Motor neuron (in vitro differentiated cells): ENCODE measurements at regions not wholly inside any gene's neighbourhood (a gene's known extent, or its start where the extent isn't known, plus 50 kb on each side); places are given as distances from the start of the nearest gene placed in this dataset.
A peak's percentile ranks its signal among the peaks of the same experiment; 100 is the strongest.
"Not testable (repeated sequence)": the region's sequence is repeated elsewhere in the genome, so short reads cannot be mapped to it uniquely, and the experiment has no call there.

Experiments used
- ATAC-seq, 8 experiments: fragments of 200-7000 bp; cut with Tn5 transposase; replicated peaks in 6 of 8; 2 replicates each; pipeline ENCODE4 v1.8.0; 2021; ENCODE audit warnings: mild to moderate bottlenecking in 8 of 8, moderate library complexity in 8 of 8
- H3K27ac ChIP-seq, 2 donors: fragments of 250-450 bp; sonication (Bioruptor Pico); 2 replicates each; pipeline ENCODE4 v1.9.0; 2021; ENCODE audit warnings: antibody characterized with exemption in 2 of 2, mild to moderate bottlenecking in 2 of 2, moderate library complexity in 1 of 2
- H3K4me1 ChIP-seq, 2 donors: fragments of 250-450 bp; sonication (Bioruptor Pico); replicated peaks in 1 of 2; 2 replicates each; pipeline ENCODE4 v1.6.1; 2021; ENCODE audit warnings: antibody characterized with exemption in 2 of 2, mild to moderate bottlenecking in 2 of 2, moderate library complexity in 1 of 2
- H3K4me3 ChIP-seq, 5 donors: fragments of 250-450 bp; sonication (Bioruptor Pico); 2 replicates each; pipeline ENCODE4 v1.9.0; 2021; ENCODE audit warnings: antibody characterized with exemption in 5 of 5, mild to moderate bottlenecking in 5 of 5, moderate library complexity in 4 of 5
- WGBS, 10 experiments: fragments of 450-650 bp; shearing (Covaris generic); methylation state at CpG; one replicate each; pipeline ENCODE4 v1.0.0; 2022; 5-methylcytosine and 5-hydroxymethylcytosine counted together
- in situ Hi-C, 9 experiments: fragments of 400-800 bp; cut with MboI; loops; one replicate each; pipeline ENCODE4 v1.15.0; 2021; ENCODE audit warnings: low sequenced_read_pairs in 9 of 9, low pct_unique_long_range_greater_than_20kb in 2 of 9; ENCODE audit not compliant: unreplicated experiment in 9 of 9

DNA sequence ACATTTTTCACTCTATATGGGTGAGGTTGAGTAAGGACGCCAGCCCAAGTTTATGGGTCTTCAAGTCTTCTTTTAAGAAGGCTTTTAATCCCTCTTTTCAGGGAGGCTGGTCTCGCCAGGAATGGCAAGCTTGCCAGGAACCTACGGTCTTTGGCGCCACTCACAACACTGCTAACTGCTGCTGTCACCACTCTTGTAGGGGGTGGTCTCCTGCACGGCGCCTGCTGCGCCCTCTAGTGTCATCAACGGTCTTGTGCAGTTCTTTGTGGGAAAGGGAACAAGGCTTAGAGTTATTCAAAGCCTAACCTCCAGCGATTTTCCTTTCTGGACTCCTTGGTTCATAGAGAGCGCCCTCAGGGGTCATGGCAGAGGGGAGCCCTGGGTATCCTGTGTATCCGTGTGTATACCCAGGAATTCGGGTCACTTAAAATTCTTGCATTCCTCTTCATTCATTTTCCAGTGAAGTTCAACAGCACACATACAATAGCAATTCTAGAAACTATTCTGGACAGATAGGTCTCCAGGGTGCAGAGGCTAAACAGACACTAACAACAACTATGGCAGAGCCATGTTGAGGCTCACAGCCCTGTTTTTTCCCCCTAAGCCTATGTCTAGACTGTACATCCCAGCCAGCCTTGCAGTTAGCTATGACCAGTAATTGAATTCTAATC is 392.8 kb upstream of the CAMK1G start:
- Histone ChIP-seq H3K4me1 (peaks cover 0 to 5% of the 10 kb centered on the region in 2 donors), H3K4me3 (no peak overlapping the region), H3K27ac (no peak overlapping the region)
- 0 to 40% (median 7%) methylated on average over 2 to 12 of the region's 12 CpGs; no CpG with 5 or more reads in 1 of the 10 experiments for WGBS, 10 experiments
- peak; percentile 79 to 100 (median 99) for ATAC-seq
- in situ Hi-C loops: loop anchor here in 3 of 9 experiments (10.0 to 25.0 kb wide), 3 partner anchors 116 to 953 kb away; partner anchors contain the start of gene PLXNA2 (in 1 of the 3)

DNA sequence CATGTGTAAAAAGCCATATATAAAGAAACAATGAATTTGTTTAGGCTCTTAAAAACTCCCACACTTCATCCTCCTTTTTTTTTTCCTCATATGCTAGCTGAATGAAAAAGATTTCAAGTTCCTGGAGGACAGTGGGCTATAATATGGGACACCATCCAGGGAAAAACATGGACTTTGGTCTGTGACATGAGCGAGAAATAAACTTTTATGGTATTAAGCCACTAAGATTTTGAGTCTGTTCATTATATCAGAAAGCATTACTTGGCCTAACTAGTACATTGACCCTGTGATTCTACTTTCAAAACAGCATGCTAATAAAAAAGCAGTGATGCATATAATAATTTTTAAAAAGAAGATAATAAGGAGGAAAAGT is 392.3 kb upstream of the CAMK1G start:
- ATAC-seq: no peak
- in situ Hi-C loops: loop anchor here in 3 of 9 experiments (10.0 to 25.0 kb wide), 3 partner anchors 116 to 954 kb away; partner anchors contain the start of gene PLXNA2 (in 1 of the 3)
- H3K27ac ChIP-seq: no peak overlapping the region
- 25 to 100% (median 88%) methylated on average over 1 of the region's 1 CpG; no CpG with 5 or more reads in 2 of the 10 experiments for WGBS, 10 experiments
- H3K4me1 ChIP-seq: peaks cover 0 to 5% of the 10 kb centered on the region in 2 donors
- no peak overlapping the region for H3K4me3 ChIP-seq

DNA sequence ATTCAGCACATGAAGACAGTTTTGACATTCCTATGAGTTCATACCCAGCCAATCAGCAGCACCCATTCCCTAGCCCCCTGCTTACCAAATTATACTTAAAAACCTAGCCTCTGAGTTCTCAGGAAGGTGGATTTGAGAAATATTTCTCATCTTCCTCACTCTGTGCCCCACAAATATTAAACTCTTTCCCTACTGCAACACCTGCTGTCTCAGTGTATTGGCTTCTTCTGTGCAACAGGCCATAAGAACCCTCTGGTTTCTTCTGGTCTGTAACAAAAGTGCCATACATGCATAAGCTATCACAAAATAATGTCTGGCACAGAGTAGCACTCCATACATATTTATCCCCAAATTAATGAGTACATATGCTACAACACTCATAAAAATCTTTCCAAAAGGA is 387.4 kb upstream of the CAMK1G start:
- in situ Hi-C loops: loop anchor here in 3 of 9 experiments (10.0 to 25.0 kb wide), 3 partner anchors 121 to 959 kb away; partner anchors contain the start of gene PLXNA2 (in 1 of the 3)
- ATAC-seq: no peak
- no peak overlapping the region for H3K27ac ChIP-seq
- H3K4me3 ChIP-seq: no peak overlapping the region
- peaks cover 17 to 20% of the 10 kb centered on the region in 2 donors for H3K4me1 ChIP-seq

DNA sequence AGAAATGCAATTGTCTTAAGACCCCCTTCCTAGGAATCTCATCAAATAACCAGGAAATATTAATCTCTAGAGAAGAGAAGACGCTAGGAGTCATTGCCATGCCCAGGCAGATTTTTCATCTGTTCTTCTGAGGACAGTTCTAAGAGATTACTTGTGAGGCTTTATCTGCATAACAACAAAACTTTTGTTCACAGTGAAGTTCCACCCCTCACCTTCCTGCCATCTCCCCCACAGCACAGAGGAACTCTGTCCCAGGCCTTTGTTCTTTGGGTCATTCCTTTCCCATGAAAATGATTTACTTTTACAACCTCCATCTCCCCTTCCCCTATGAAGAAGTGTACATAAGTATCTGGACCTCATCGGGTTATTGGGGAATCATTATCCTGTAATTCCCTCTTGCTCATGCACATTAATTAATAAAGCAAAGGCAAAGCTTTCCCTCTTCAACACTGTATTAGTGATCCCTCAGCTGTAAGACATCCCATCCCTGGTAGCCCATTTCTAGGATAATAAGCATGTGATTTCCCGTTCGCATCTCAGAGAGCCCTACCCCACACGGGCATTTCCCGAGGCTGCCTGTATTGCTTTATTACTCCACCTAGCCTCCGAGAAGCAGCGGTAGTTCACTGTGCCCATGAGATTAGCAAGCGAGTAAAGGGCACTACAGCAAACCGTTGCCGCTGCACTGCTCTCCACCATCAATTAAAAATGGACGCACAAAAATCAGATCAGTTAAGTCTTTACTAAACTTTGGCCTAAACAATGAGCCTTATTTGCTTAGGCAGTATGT is 384.4 kb upstream of the CAMK1G start:
- H3K27ac ChIP-seq: peak overlapping the region in 1 of 2 donors; percentile 0
- H3K4me3 ChIP-seq: peak overlapping the region in 2 of 5 donors; percentile 1 to 10
- in situ Hi-C loops: loop anchor here in 3 of 9 experiments (10.0 to 25.0 kb wide), 3 partner anchors 124 to 962 kb away; partner anchors contain the start of gene PLXNA2 (in 1 of the 3)
- ATAC-seq: peak in 6 of 8 experiments; percentile 37 to 75 (median 72)
- 8 to 65% (median 35%) methylated on average over 2 to 12 of the region's 12 CpGs for WGBS, 10 experiments
- peaks cover 22 to 37% of the 10 kb centered on the region in 2 donors for H3K4me1 ChIP-seq

DNA sequence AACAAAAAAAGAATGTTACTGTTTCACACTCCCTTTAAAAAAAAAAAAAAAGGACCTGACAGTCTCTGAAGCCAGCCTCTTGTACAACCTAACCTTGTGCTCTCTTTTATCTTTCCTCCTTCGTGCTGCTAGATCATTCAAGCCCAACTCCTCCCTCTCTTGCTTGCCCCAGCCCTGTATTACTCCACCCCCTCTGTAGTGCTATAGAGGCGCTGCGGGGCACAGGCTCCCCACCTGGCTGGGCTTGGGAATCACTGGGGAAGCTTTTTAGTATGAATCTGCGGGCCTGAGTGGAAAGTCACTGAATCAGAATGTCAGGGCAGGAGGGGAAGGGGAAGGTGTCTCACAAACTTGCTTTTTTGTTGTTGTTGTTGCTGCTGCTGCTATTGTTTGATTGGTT is 383.7 kb upstream of the CAMK1G start:
- peak; percentile 30 to 92 (median 84) for ATAC-seq
- Histone ChIP-seq H3K4me3 (peak overlapping the region in 1 of 5 donors; percentile 10), H3K4me1 (peaks cover 22 to 40% of the 10 kb centered on the region in 2 donors), H3K27ac (peak overlapping the region in 1 of 2 donors; percentile 0)
- in situ Hi-C loops: loop anchor here in 5 of 9 experiments (10.0 to 25.0 kb wide), 5 partner anchors 125 to 963 kb away; partner anchors contain the start of gene PLXNA2 (in 3 of the 5)
- WGBS, 10 experiments: 0 to 30% (median 0%) methylated on average over 1 to 4 of the region's 4 CpGs; no CpG with 5 or more reads in 1 of the 10 experiments

DNA sequence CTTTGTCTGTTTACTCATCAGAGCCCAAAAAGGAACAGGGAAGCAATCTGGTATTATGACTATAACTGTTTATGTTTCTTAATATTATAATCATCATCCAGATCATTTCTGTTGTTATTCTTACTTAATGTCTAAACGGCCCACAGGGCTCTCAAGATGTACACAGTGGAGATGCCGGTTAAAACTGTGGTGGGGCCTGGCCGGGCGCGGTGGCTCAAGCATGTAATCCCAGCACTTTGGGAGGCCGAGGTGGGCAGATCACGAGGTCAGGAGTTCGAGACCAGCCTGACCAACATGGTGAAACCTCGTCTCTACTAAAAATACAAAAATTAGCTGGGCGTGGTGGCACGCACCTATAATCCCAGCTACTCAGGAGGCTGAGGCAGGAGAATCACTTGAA is 381.2 kb upstream of the CAMK1G start:
- 88 to 94% (median 94%) methylated on average over 5 to 8 of the region's 11 CpGs; no CpG with 5 or more reads in 7 of the 10 experiments for WGBS, 10 experiments
- not testable (repeated sequence) for H3K4me3 ChIP-seq, H3K27ac ChIP-seq, ATAC-seq
- in situ Hi-C loops: loop anchor here in 3 of 9 experiments (25.0 kb wide), 3 partner anchors 360 to 965 kb away; partner anchors contain the start of gene PLXNA2 (in 2 of the 3)
- peaks cover 27 to 47% of the 10 kb centered on the region in 2 donors for H3K4me1 ChIP-seq

DNA sequence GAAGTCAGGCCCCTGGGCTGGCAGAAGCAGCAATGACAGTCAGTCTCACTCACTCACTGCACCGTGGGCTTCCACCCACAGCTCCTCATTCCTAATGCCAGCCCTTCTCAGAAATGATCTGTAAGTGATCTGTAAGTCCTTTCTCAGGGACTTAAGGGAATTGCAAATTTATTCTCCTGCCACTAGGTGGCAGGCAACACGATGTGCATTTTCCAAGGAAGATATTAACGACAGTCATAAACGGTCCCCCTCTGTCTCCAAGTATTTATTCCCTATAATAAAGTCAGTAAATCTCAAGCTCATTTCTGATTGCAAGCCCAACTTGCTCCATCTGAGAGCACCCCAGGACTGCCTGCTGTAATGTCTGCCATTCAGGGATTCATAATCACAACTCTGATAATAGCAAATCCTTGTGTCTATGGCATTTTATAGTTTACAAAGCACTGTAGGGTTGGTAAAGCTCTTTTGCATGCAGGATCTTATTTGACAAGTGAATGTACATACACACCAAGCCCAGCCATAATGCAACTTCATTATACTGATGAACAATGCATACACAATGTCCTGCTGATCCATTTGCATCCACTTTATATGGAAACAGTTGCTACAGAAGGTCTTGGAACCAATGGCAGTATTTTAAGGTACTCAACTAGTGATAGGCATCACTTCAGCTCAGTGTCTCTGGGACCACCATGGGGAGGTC is 380.5 kb upstream of the CAMK1G start:
- Histone ChIP-seq H3K4me3 (no peak overlapping the region), H3K4me1 (peaks cover 29 to 51% of the 10 kb centered on the region in 2 donors), H3K27ac (no peak overlapping the region)
- in situ Hi-C loops: loop anchor here in 3 of 9 experiments (25.0 kb wide), 3 partner anchors 359 to 966 kb away; partner anchors contain the start of gene PLXNA2 (in 2 of the 3)
- 0 to 13% (median 4%) methylated on average over 2 to 4 of the region's 4 CpGs; no CpG with 5 or more reads in 1 of the 10 experiments for WGBS, 10 experiments
- peak in 6 of 8 experiments; percentile 17 to 56 (median 26) for ATAC-seq

DNA sequence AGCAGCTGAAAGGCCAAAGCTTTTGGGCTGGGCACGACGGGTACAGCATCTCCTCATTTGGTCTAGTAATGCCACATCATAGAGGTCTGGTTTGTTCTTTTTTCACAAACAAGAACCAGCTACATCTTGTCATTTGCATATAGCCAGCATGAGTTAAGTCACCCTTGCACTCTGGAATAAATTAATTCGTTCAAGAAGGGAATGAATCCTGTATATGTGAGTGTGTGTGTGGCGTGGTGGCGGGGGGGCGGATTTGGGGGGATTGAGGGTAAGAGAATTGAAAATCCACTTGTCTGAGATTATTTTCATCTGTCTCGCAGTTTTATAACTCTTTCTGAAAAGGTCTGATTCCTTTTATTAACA is 380.0 kb upstream of the CAMK1G start:
- in situ Hi-C loops: loop anchor here in 3 of 9 experiments (25.0 kb wide), 3 partner anchors 359 to 966 kb away; partner anchors contain the start of gene PLXNA2 (in 2 of the 3)
- peak in 1 of 8 experiments; percentile 0 for ATAC-seq
- no peak overlapping the region for H3K4me3 ChIP-seq
- no peak overlapping the region for H3K27ac ChIP-seq
- H3K4me1 ChIP-seq: peaks cover 29 to 54% of the 10 kb centered on the region in 2 donors
- WGBS, 10 experiments: 0 to 92% (median 54%) methylated on average over 1 to 6 of the region's 7 CpGs; no CpG with 5 or more reads in 2 of the 10 experiments

DNA sequence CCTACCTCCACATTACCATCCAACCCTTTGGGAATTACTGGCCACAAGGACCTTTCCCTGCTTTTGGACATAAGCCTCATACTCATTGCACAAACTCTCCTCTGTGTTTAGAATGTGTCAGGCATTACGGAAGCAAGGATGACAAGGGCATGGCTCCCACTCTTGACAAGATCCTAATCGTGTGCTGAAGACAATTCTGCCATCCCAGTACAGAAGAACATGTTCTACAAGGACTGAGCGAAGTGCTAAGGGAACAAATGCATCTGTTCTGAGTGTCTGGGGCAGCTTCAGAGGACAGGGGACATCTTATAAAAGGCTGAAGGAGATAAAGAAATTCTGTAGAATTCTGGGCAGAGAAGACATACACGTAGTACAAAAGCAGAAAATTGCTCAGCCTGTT is 378.5 kb upstream of the CAMK1G start:
- Histone ChIP-seq H3K4me3 (no peak overlapping the region), H3K4me1 (peaks cover 19 to 54% of the 10 kb centered on the region in 2 donors), H3K27ac (no peak overlapping the region)
- WGBS, 10 experiments: 29 to 100% (median 74%) methylated on average over 1 to 4 of the region's 4 CpGs; no CpG with 5 or more reads in 1 of the 10 experiments
- in situ Hi-C loops: loop anchor here in 3 of 9 experiments (25.0 kb wide), 3 partner anchors 357 to 968 kb away; partner anchors contain the start of gene PLXNA2 (in 2 of the 3)
- no peak for ATAC-seq

DNA sequence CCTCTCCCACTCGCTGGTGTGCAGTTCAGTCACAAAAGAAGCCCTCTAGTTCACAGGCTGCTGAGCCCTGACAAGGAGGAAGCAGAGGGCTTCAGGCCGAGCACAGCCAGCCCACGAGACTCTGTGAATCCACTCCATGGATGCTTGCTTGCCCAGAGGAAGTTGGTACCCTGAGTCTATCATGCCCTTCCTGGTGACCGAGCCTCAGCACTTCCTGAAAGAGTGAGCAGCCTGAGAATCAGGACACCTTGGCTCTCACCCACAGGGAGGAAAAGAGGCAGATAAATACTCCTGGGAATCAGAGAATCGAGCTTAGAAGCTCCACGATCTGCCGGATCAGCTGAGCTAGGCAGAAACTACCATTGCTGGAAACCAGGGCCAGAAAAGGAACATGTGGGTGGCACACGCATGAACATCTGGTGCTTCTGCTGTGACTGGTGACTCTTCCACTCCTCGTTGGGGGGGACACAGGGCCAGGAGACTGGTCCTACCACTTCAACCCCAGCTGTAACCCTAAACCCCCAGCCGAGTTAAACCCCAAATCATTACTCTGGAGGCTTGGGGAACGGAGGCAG is 376.3 kb upstream of the CAMK1G start:
- 8 to 100% (median 50%) methylated on average over 1 to 9 of the region's 11 CpGs; no CpG with 5 or more reads in 2 of the 10 experiments for WGBS, 10 experiments
- in situ Hi-C loops: loop anchor here in 3 of 9 experiments (25.0 kb wide), 3 partner anchors 355 to 970 kb away; partner anchors contain the start of gene PLXNA2 (in 2 of the 3)
- Histone ChIP-seq H3K4me1 (peaks cover 18 to 52% of the 10 kb centered on the region in 2 donors), H3K4me3 (peak overlapping the region in 2 of 5 donors; percentile 31 to 32), H3K27ac (peak overlapping the region in 1 of 2 donors; percentile 4)
- peak; percentile 24 to 45 (median 35) for ATAC-seq

DNA sequence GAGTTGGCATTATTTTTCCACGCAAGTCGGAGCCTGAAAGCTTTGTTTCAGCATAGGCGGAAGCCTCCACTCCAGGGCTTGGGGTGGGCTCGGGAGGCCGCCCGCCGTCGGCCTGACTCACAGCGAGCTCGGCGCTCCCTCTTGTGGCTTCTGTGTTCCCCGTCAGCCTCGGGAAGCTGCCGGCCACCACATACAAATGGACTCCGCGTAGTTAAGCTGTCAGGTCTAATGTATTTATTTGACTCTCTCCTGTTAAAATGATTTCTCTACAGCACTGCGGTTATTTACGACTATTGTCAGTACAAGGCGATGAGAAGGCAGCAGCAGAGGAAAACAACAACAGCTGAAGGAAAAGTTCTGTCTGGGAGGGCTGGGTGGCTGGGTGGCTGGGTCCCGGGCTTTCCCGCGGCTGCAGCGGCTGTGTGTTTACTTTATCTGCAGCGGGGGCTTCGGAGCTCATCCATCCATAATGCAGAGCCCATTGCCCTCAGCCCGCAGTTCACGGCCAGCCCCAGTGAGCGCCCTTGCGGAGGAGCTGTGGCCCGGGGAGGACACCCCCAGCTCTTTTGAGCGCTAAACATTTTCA is 375.7 kb upstream of the CAMK1G start:
- in situ Hi-C loops: loop anchor here in 3 of 9 experiments (25.0 kb wide), 3 partner anchors 355 to 970 kb away; partner anchors contain the start of gene PLXNA2 (in 2 of the 3)
- 0 to 20% (median 4%) methylated on average over 1 to 28 of the region's 31 CpGs; no CpG with 5 or more reads in 2 of the 10 experiments for WGBS, 10 experiments
- peak; percentile 92 to 98 (median 96) for ATAC-seq
- peak overlapping the region in 1 of 2 donors; percentile 4 for H3K27ac ChIP-seq
- H3K4me3 ChIP-seq: peak overlapping the region; percentile 11 to 32 (median 31)
- peaks cover 18 to 49% of the 10 kb centered on the region in 2 donors for H3K4me1 ChIP-seq
